SK-N-MC (cell line): ENCODE measurements at regions not wholly inside any gene's neighbourhood (a gene's known extent, or its start where the extent isn't known, plus 50 kb on each side); places are given as distances from the start of the nearest gene placed in this dataset.
A peak's percentile ranks its signal among the peaks of the same experiment; 100 is the strongest.

Experiments
- DNase-seq: peaks from one replicate; pipeline ENCODE4 v3.0.0-alpha.2; 2011; ENCODE audit warnings: low read depth, low spot score
- H3K27ac ChIP-seq: fragments of 200-600 bp; sonication (generic); 2 replicates; pipeline ENCODE4 v1.5.1; 2016; ENCODE audit warnings: mixed run types
- H3K36me3 ChIP-seq: fragments of 200-600 bp; sonication (generic); 2 replicates; pipeline ENCODE4 v1.6.1; 2017; ENCODE audit warnings: antibody characterized with exemption, low read length, mixed read lengths; ENCODE audit not compliant: insufficient read depth
- H3K4me3 ChIP-seq: fragments of 200-600 bp; sonication (generic); 2 replicates; pipeline ENCODE4 v1.5.1; 2016
- H3K9ac ChIP-seq: fragments of 200-600 bp; sonication (generic); 2 replicates; pipeline ENCODE4 v1.8.0; 2017; ENCODE audit warnings: mixed run types, mixed read lengths; ENCODE audit not compliant: insufficient read length
- H3K9me3 ChIP-seq: fragments of 200-600 bp; sonication (generic); 2 replicates; pipeline ENCODE4 v1.6.1; 2017; ENCODE audit warnings: low read depth, mild to moderate bottlenecking, antibody characterized with exemption, low read length, moderate library complexity, mixed read lengths
- EZH2 ChIP-seq: fragments of 200-600 bp; sonication (generic); IDR thresholded peaks from one replicate; pipeline ENCODE4 v1.6.1; 2017; ENCODE audit warnings: antibody characterized with exemption
- FOXP2 ChIP-seq: optimal IDR thresholded peaks from 2 replicates; pipeline ENCODE3; 2011; ENCODE audit warnings: mild to moderate bottlenecking, moderate library complexity; ENCODE audit not compliant: insufficient read depth; ENCODE audit errors: extremely low read length, control extremely low read depth
- POLR2AphosphoS5 ChIP-seq: IDR thresholded peaks from 2 replicates; pipeline ENCODE4 v1.6.1; 2012; ENCODE audit warnings: mild to moderate bottlenecking, low read depth, low read length, borderline replicate concordance

DNA sequence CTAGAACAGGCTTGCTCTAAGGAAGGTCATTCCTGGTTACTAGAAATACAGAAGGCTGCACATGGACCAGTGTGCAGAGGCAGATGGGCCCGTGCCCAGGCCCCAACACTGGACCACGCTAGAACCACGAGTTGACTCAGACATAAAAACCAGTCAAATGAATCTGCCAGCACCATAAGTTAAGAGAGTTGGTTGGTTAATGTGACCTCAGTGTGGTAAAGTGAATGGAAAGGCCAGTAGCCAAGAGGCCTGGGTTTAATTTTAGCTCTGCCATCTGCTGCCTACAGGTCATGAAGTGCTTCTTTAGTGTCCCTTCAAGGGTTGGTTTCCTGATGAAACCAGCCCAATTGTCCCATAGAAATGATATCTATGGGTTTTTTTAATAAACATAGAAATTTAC is 329.6 kb upstream of the NRP1 start:
- no peak for DNase-seq
- H3K9ac ChIP-seq: no peak overlapping the region
- H3K4me3 ChIP-seq: no peak overlapping the region
- H3K27ac ChIP-seq: no peak overlapping the region
- no peaks in the 10 kb centered on the region for H3K36me3 ChIP-seq
- H3K9me3 ChIP-seq: no peaks in the 10 kb centered on the region
- TF ChIP-seq POLR2AphosphoS5: no peak
- no peak for TF ChIP-seq FOXP2
- no peak for TF ChIP-seq EZH2

- Histone ChIP-seq H3K9ac (no peak overlapping the region), H3K36me3 (no peaks in the 10 kb centered on the region), H3K27ac (no peak overlapping the region), H3K9me3 (no peaks in the 10 kb centered on the region), H3K4me3 (peak overlapping the region; percentile 53)
- TF ChIP-seq FOXP2 (no peak), EZH2 (no peak), POLR2AphosphoS5 (no peak)
- peak; percentile 6 for DNase-seq
Measured at GRCh38 chr10:33661580-33662336, 327.3 kb upstream of the NRP1 start.

- Histone ChIP-seq H3K9ac (no peak overlapping the region), H3K4me3 (no peak overlapping the region), H3K27ac (no peak overlapping the region), H3K9me3 (no peaks in the 10 kb centered on the region), H3K36me3 (no peaks in the 10 kb centered on the region)
- no peak for TF ChIP-seq FOXP2
- no peak for TF ChIP-seq EZH2
- TF ChIP-seq POLR2AphosphoS5: no peak
- DNase-seq: no peak
Measured at GRCh38 chr10:33660329-33660728, 325.9 kb upstream of the NRP1 start.

- Histone ChIP-seq H3K9me3 (no peaks in the 10 kb centered on the region), H3K36me3 (no peaks in the 10 kb centered on the region), H3K9ac (no peak overlapping the region), H3K27ac (no peak overlapping the region), H3K4me3 (no peak overlapping the region)
- TF ChIP-seq FOXP2 (no peak), EZH2 (no peak), POLR2AphosphoS5 (no peak)
- no peak for DNase-seq
Measured at GRCh38 chr10:33657913-33658312, 323.4 kb upstream of the NRP1 start.

DNA sequence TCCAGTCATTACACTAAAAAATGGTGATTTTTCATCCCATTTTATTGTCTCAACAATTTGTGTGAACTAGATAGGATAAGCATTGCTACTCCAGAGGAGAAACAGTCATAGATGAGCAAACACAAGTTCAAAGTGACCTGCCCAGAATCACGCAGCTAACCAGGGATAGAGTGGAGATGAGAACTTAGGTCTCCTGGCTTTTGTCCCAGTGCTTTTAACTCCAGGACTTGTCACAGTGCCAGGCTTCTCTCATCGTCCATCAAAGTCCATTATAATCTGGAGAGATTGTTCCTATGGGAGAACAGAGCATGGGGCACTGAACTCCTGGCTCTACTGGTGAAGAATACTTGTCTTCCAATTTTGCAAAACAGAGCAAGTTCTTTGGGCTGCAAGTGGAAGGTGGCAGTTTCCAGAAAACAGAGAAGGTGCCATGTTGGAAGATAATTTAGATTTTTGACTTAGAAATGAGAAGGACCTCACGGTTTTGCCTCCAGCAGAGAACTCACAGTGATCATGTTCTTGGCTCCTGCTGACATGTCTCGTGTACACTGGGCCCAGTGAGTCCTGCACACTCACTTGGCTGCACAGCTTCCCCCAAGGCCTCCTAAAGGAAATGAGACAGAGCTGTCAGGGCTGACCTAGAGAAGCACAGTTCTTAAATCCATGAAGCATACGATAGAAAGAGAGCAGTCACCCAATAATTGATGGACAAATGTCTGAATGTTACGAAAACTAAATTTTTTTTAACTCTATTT is 322.9 kb upstream of the NRP1 start:
- TF ChIP-seq POLR2AphosphoS5 (no peak), EZH2 (no peak), FOXP2 (no peak)

GRCh38 chr10:33655921-33656320 is 321.5 kb upstream of the NRP1 start:
- Histone ChIP-seq H3K36me3 (no peaks in the 10 kb centered on the region), H3K9ac (no peak overlapping the region), H3K27ac (no peak overlapping the region), H3K9me3 (no peaks in the 10 kb centered on the region), H3K4me3 (no peak overlapping the region)
- no peak for DNase-seq
- no peak for TF ChIP-seq POLR2AphosphoS5
- no peak for TF ChIP-seq FOXP2

More for the DNA sequence above, 322.9 kb upstream of the NRP1 start:
- no peaks in the 10 kb centered on the region for H3K36me3 ChIP-seq
- H3K9ac ChIP-seq: no peak overlapping the region
- no peak overlapping the region for H3K4me3 ChIP-seq
- no peaks in the 10 kb centered on the region for H3K9me3 ChIP-seq
- no peak for DNase-seq
- H3K27ac ChIP-seq: no peak overlapping the region

- DNase-seq: no peak
- no peak overlapping the region for H3K27ac ChIP-seq
Measured at GRCh38 chr10:33655165-33655815, 320.8 kb upstream of the NRP1 start.

More at GRCh38 chr10:33655165-33655815, 320.8 kb upstream of the NRP1 start:
- Histone ChIP-seq H3K4me3 (no peak overlapping the region), H3K9me3 (no peaks in the 10 kb centered on the region), H3K9ac (no peak overlapping the region), H3K36me3 (no peaks in the 10 kb centered on the region)
- TF ChIP-seq POLR2AphosphoS5 (no peak), EZH2 (no peak), FOXP2 (no peak)
